Progenitor cell of endocrine pancreas (in vitro differentiated cells): ENCODE measurements at regions not wholly inside any gene's neighbourhood (a gene's known extent, or its start where the extent isn't known, plus 50 kb on each side); places are given as distances from the start of the nearest gene placed in this dataset.

Experiments
- DNase-seq: peaks from one replicate; pipeline ENCODE4 v3.0.0; 2021; ENCODE audit warnings: low spot score; ENCODE audit not compliant: unreplicated experiment
- H3K27ac Mint-ChIP-seq: 2 replicates; pipeline ENCODE4 v1.8.0; 2021; ENCODE audit warnings: mild to moderate bottlenecking, moderate library complexity, mixed read lengths
- H3K27me3 Mint-ChIP-seq: 2 replicates; pipeline ENCODE4 v1.8.0; 2021; ENCODE audit warnings: mixed read lengths
- H3K36me3 Mint-ChIP-seq: 2 replicates; pipeline ENCODE4 v1.8.0; 2022; ENCODE audit warnings: mixed read lengths; ENCODE audit not compliant: insufficient read depth
- H3K4me1 Mint-ChIP-seq: 2 replicates; pipeline ENCODE4 v1.8.0; 2021; ENCODE audit warnings: low read depth, mixed read lengths
- H3K4me3 Mint-ChIP-seq: 2 replicates; pipeline ENCODE4 v1.8.0; 2021; ENCODE audit warnings: low read depth, mild to moderate bottlenecking, moderate library complexity, mixed read lengths
- H3K9me3 Mint-ChIP-seq: 2 replicates; pipeline ENCODE4 v1.8.0; 2021; ENCODE audit warnings: low read depth, mixed read lengths
- TF ChIP-seq, protein P1 (sequence below): fragments of 200-600 bp; sonication (generic); IDR thresholded peaks from one replicate; pipeline ENCODE4 v1.5.0; 2021; ENCODE audit warnings: antibody characterized with exemption, mild to moderate bottlenecking; ENCODE audit not compliant: unreplicated experiment

DNA sequence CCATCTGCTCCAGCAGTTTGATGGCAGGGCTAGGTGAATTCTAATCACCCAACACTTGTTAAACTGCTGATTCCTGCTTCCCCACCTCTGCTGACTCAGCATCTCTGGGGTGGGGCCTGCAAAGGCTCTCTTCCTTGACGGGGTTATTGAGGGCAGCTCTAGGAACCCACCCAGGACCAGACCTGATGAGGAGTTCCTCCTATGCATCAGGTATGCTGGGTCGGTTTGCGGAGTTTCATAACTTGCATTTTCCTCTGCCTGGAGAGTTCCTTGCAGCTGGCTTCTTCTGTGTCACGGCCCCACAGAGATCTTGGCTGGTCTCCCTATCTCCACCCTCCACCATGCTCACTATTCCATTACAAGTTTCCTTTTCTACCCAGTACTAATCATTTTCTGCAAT lies 93.4 kb upstream of the CCL2 start:
- Mint-ChIP-seq H3K4me3 (no peak overlapping the region), H3K9me3 (no peaks in the 10 kb centered on the region), H3K27ac (no peak overlapping the region), H3K4me1 (peaks cover under 1% of the 10 kb centered on the region), H3K36me3 (no peaks in the 10 kb centered on the region), H3K27me3 (peaks cover 36% of the 10 kb centered on the region)
- TF ChIP-seq, protein P1, sequence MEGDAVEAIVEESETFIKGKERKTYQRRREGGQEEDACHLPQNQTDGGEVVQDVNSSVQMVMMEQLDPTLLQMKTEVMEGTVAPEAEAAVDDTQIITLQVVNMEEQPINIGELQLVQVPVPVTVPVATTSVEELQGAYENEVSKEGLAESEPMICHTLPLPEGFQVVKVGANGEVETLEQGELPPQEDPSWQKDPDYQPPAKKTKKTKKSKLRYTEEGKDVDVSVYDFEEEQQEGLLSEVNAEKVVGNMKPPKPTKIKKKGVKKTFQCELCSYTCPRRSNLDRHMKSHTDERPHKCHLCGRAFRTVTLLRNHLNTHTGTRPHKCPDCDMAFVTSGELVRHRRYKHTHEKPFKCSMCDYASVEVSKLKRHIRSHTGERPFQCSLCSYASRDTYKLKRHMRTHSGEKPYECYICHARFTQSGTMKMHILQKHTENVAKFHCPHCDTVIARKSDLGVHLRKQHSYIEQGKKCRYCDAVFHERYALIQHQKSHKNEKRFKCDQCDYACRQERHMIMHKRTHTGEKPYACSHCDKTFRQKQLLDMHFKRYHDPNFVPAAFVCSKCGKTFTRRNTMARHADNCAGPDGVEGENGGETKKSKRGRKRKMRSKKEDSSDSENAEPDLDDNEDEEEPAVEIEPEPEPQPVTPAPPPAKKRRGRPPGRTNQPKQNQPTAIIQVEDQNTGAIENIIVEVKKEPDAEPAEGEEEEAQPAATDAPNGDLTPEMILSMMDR = no peak
- no peak for DNase-seq

DNA sequence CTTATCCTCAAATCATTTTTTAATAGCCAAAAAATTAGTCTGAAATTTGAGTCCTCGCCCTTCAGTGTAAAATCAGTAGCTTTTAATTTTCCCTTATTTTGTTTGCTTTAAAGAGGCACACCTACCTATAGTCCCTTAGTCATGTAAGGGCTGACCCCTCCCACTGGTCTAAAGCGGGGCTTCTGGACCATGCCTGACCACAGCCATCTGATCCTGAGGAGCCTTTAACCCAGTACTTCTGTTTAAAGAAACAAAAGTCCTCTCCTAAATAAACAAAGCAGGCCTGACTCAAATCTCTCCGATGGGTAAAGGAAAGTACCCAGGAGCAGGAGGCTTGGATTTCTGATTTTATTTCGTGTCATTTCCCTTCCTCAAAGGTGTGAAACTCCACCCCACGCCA lies 92.0 kb upstream of the CCL2 start:
- no peaks in the 10 kb centered on the region for H3K9me3 Mint-ChIP-seq
- no peaks in the 10 kb centered on the region for H3K4me1 Mint-ChIP-seq

DNA sequence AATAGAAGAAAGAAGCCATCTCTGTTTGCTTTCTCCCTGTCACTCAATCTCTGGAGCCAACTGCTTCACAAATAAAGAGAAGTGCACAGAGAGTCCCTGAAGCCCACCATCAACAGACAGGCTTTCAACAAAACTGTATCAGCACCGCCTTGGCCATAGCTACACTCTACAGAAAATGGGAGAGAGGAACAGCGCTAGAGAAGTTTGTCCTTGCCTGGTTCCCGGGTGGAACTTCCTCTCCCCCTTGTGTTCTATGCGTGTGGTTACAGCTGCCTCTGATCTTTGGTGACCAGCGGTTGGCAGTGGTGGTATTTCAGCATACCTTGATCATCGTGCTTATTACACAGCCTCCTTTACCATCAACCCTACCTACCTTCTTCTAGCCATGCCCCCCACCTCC lies 91.4 kb upstream of the CCL2 start:
- no peak overlapping the region for H3K4me3 Mint-ChIP-seq
- H3K27ac Mint-ChIP-seq = no peak overlapping the region
- no peaks in the 10 kb centered on the region for H3K4me1 Mint-ChIP-seq
- TF ChIP-seq, protein P1 = peak; percentile 57
- no peak for DNase-seq
- no peaks in the 10 kb centered on the region for H3K9me3 Mint-ChIP-seq
- peaks cover 17% of the 10 kb centered on the region for H3K27me3 Mint-ChIP-seq
- no peaks in the 10 kb centered on the region for H3K36me3 Mint-ChIP-seq

More for the DNA sequence above, 92.0 kb upstream of the CCL2 start:
- Mint-ChIP-seq H3K36me3 (no peaks in the 10 kb centered on the region), H3K27me3 (peaks cover 22% of the 10 kb centered on the region), H3K27ac (peak overlapping the region; percentile 23), H3K4me3 (no peak overlapping the region)
- TF ChIP-seq, protein P1 = no peak
- DNase-seq = no peak

DNA sequence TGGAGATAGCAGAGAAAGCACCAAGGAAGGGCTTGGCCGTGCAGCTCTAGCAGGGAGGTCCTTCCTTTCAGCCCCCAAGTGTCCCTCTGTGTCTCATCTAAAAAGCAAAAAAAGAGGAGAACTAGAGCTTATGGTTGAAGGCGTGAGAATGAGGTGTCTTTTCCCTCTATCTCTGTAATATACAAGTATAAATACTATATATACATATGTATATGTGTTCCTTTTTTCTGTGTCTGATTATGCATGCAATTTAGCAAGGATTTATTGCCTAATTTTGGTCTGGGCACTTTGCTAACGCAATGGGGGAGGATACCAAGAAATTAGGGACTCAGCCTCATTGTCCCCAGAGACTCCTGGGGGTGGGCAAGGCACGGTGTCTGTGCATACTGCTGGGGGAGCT lies 90.2 kb upstream of the CCL2 start:
- peaks cover 8% of the 10 kb centered on the region for H3K27me3 Mint-ChIP-seq
- TF ChIP-seq, protein P1 = no peak
- no peaks in the 10 kb centered on the region for H3K4me1 Mint-ChIP-seq

DNA sequence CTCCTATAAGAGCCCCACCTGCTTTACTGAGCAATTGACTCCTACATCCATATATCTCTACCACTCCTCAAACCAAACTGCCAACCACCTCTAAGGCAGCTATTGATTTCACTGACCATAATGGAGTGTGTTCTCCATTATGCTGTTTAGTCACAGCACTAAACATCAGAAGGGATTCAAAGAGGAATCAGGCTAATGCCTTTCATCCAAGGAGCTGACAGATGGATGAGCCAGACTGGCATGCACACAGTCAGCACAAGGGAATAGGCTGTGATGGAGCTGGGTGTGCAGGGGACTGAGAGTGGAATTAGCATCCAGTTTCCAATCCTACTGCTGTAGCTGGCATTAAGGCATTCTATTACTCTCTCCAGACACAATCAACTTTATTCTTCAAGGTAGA lies 88.7 kb upstream of the CCL2 start:
- DNase-seq = no peak
- TF ChIP-seq, protein P1 = no peak
- no peaks in the 10 kb centered on the region for H3K36me3 Mint-ChIP-seq
- no peak overlapping the region for H3K27ac Mint-ChIP-seq
- H3K9me3 Mint-ChIP-seq = no peaks in the 10 kb centered on the region
- H3K4me3 Mint-ChIP-seq = no peak overlapping the region
- no peaks in the 10 kb centered on the region for H3K4me1 Mint-ChIP-seq
- peaks cover 8% of the 10 kb centered on the region for H3K27me3 Mint-ChIP-seq

More for the DNA sequence above, 90.2 kb upstream of the CCL2 start:
- Mint-ChIP-seq H3K9me3 (no peaks in the 10 kb centered on the region), H3K27ac (no peak overlapping the region), H3K36me3 (no peaks in the 10 kb centered on the region), H3K4me3 (no peak overlapping the region)
- DNase-seq = no peak
